T-helper 2 cell (primary cell): ENCODE measurements at regions not wholly inside any gene's neighbourhood (a gene's known extent, or its start where the extent isn't known, plus 50 kb on each side); places are given as distances from the start of the nearest gene placed in this dataset.

ENCODE experiments used
- DNase-seq, 5 experiments: peaks; one replicate each; pipeline versions ENCODE4 v3.0.0 to v3.0.0-alpha.2; 2012 to 2022

DNA sequence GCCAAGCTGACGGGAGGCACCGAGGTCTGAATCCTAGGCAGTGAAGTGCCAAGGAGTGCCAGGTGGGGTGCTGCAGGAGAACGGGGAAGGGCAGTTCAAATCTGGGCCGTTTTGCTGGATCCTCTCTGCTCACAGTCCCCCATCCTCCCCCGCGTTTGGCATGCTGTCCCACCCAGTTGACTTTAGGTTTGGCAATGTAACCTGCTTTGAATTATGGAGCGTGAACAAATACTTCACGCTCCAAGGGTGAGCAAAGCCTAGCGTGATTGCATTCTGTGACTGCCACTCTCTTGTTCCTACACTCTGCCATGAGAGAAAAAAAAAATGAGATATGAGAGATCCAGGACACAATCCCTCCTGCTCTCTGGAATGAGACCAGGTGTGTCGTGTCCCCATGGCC lies 381.9 kb downstream of the ZNF516 start:
- no peak for DNase-seq

GRCh38 chr18:76102626-76103025 lies 392.4 kb downstream of the ZNF516 start:
- no peak for DNase-seq

GRCh38 chr18:76102156-76102555 lies 392.9 kb downstream of the ZNF516 start:
- no peak for DNase-seq

DNA sequence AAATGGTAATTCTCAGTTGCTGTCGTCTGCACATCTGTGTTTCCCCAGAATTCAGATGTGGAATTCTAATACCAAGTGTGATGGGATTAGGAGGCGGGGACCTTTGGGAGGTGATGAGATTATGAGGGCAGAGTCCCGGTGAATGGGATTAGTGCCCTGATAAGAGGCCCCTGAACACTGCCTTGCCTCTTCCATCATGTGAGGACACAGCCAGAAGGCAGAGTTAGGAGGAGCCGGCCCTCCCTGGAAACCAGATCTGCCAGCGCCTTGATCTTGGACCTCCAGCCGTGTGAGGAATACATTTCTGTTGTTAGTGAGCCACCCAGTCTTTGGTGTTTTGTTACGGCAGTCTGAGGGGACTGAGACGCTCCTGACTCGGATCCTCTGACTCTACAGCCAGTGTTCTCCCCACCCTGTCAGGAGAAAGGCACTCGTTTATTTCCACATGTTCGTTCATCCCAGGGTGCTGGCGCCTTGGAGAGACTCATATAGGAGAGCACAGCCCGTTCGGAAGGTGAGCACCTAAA lies 395.0 kb downstream of the ZNF516 start:
- no peak for DNase-seq

DNA sequence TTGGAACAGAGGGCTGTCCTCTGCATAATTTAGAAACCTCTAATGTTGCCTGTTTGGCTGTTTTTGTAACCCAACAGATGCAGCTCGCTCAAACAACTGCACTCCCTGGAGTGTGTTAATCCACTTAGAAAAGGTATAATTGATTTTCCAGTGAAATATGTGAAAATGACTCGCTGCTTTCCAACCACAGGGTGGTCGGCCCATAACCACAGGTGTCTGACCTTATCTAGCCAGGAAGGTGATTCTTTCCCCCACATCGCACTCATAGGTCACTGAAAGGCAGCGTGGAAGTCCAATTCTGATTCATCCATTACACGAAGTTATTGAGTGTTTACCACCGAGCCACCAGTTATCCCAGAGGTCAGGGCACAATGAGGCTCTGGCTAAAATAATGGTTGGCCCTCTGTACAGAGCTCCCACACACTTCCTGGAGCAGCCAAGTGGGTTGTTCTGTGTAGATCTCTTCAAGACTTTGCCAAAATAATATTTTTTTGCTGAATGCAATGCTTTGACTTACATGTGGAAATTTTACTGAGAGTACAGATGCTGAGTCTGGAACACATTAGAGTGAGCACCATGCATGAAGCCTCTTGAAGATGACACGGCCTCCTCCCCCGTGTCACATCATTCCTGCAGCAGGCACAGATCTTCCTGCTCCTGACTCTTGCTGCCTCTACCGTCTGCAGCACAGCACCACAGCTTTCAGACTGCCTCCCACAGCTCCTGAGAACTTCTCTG lies 396.2 kb downstream of the ZNF516 start:
- DNase-seq, result no peak

GRCh38 chr18:76081536-76081935 lies 413.5 kb downstream of the ZNF516 start:
- no peak for DNase-seq

- DNase-seq, result no peak
These were observed 414.6 kb downstream of the ZNF516 start for GRCh38 chr18:76080430-76080829.

GRCh38 chr18:76075777-76076176 lies 419.3 kb downstream of the ZNF516 start:
- DNase-seq, result no peak

- DNase-seq, result no peak
These were observed 430.0 kb downstream of the ZNF516 start for GRCh38 chr18:76064998-76065397.

DNA sequence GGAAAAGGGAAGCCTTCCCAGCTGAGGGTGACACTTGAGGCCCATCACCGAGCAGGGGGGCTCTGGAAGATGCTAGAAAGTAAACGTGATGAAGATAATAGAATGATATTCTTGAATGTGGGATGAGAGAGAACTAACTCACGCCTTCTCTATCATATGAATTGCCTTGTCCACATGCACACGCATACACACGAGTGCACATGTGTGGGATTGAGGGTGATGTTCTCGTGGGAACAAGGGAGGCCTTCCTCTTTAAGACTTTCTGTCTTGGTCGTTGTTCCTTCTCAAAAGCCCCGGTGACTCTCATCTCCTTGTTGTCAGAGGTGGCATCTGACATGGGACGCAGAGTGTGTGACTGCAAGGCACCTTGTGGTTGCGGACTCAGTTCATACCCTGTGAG lies 436.9 kb downstream of the ZNF516 start:
- DNase-seq, result no peak

- DNase-seq, result no peak
These were observed 437.7 kb downstream of the ZNF516 start for GRCh38 chr18:76057386-76057785.

- DNase-seq, result no peak
These were observed 438.5 kb downstream of the ZNF516 start for GRCh38 chr18:76056471-76057110.

DNA sequence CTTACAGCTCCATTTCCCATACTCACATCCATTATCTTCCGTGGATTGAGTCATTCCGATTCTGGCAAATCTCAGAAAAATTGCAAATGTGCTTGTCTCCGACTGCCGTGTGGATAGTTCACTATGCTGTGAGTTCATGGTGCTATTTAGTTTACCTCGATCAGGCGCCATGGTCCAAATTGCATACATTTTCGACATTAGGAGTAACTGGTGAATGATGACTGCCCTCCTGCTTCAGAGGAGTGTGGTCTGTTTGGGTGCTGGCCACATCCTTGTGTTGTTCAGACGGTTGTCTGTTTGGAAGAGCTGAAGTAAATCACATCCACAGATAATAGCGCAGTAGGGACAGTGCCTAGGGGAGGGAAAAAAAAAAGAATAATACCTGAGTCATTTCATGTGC lies 439.5 kb downstream of the ZNF516 start:
- DNase-seq, result no peak

- no peak for DNase-seq
These were observed 440.0 kb downstream of the ZNF516 start for GRCh38 chr18:76055025-76055424.

- no peak for DNase-seq
These were observed 440.9 kb downstream of the ZNF516 start for GRCh38 chr18:76054156-76054555.

GRCh38 chr18:76053551-76053950 lies 441.5 kb downstream of the ZNF516 start:
- no peak for DNase-seq

- no peak for DNase-seq
These were observed 442.8 kb downstream of the ZNF516 start for GRCh38 chr18:76052227-76052595.

GRCh38 chr18:76051396-76052226 lies 443.4 kb downstream of the ZNF516 start:
- DNase-seq, result no peak

GRCh38 chr18:76046221-76046620 lies 448.8 kb downstream of the ZNF516 start:
- DNase-seq, result no peak

GRCh38 chr18:76042511-76042910 lies 452.5 kb downstream of the ZNF516 start:
- no peak for DNase-seq

GRCh38 chr18:76018210-76018609 lies 476.8 kb downstream of the ZNF516 start:
- DNase-seq, result no peak

GRCh38 chr18:76013057-76013456 lies 482.0 kb downstream of the ZNF516 start:
- no peak for DNase-seq

- no peak for DNase-seq
These were observed 489.3 kb downstream of the ZNF516 start for GRCh38 chr18:76005632-76006208.
